ENCODE measurements at regions not wholly inside any gene's neighbourhood (a gene's known extent, or its start where the extent isn't known, plus 50 kb on each side); places are given as distances from the start of the nearest gene placed in this dataset.

GRCh38 chr7:3120513-3120912 is 76.8 kb upstream of the CARD11 start:
- Mint-ChIP-seq H3K9me3 (ENCODE audit: unreplicated experiment) (peaks cover 16% of the 10 kb centered on the region), H3K27me3 (ENCODE audit: unreplicated experiment) (peaks cover 35% of the 10 kb centered on the region), H3K4me1 (ENCODE audit: unreplicated experiment) (peaks cover 3% of the 10 kb centered on the region), H3K4me3 (ENCODE audit: unreplicated experiment) (no peak overlapping the region), H3K27ac (ENCODE audit: unreplicated experiment) (no peak overlapping the region), H3K36me3 (ENCODE audit: unreplicated experiment) (peaks cover 2% of the 10 kb centered on the region)
- no peak for DNase-seq (ENCODE audit: extremely low spot score, unreplicated experiment)
- TF ChIP-seq CTCF (IDR thresholded peaks at IDR 0.05): no peak

DNA sequence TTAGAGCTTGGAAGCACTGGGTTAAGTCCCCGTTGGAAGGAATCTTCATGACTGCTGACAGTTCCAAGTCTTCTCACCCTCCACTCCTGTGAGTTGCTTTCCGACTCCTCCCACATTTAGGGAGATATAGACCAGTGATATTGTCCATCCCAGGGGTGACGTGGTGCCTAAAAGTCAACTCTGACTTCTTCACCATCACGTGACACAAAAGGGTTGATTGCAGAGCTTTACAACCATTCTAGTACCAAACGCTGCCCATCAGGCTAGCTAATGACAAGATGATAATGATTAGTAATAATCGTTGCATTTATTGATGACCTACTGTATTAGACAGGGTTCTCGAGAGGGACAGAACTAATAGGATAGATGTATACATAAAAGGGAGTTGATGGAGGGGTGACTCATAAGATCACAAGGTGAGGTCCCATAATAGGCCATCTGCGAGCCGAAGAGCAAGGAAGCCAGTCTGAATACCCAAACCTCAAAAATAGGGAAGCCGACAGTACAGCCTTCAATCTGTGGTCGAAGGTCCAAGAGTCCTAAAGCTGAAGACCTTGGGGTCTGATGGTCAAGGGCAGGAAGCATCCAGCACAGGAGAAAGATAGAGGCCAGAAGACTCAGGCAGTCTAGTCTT is 85.3 kb upstream of the CARD11 start:
- no peaks in the 10 kb centered on the region for H3K4me1 Mint-ChIP-seq (ENCODE audit: unreplicated experiment)
- peaks cover 14% of the 10 kb centered on the region for H3K27me3 Mint-ChIP-seq (ENCODE audit: unreplicated experiment)
- H3K27ac Mint-ChIP-seq (ENCODE audit: unreplicated experiment): no peak overlapping the region
- no peaks in the 10 kb centered on the region for H3K36me3 Mint-ChIP-seq (ENCODE audit: unreplicated experiment)
- no peak for TF ChIP-seq CTCF (IDR thresholded peaks at IDR 0.05)
- no peaks in the 10 kb centered on the region for H3K9me3 Mint-ChIP-seq (ENCODE audit: unreplicated experiment)
- H3K4me3 Mint-ChIP-seq (ENCODE audit: unreplicated experiment): no peak overlapping the region
- no peak for DNase-seq (ENCODE audit: extremely low spot score, unreplicated experiment)

GRCh38 chr7:3133811-3134385 is 90.2 kb upstream of the CARD11 start:
- Mint-ChIP-seq H3K4me3 (ENCODE audit: unreplicated experiment) (no peak overlapping the region), H3K36me3 (ENCODE audit: unreplicated experiment) (no peaks in the 10 kb centered on the region), H3K4me1 (ENCODE audit: unreplicated experiment) (no peaks in the 10 kb centered on the region), H3K27ac (ENCODE audit: unreplicated experiment) (no peak overlapping the region), H3K9me3 (ENCODE audit: unreplicated experiment) (peaks cover 3% of the 10 kb centered on the region), H3K27me3 (ENCODE audit: unreplicated experiment) (peaks cover 25% of the 10 kb centered on the region)
- no peak for DNase-seq (ENCODE audit: extremely low spot score, unreplicated experiment)
- no peak for TF ChIP-seq CTCF (IDR thresholded peaks at IDR 0.05)

DNA sequence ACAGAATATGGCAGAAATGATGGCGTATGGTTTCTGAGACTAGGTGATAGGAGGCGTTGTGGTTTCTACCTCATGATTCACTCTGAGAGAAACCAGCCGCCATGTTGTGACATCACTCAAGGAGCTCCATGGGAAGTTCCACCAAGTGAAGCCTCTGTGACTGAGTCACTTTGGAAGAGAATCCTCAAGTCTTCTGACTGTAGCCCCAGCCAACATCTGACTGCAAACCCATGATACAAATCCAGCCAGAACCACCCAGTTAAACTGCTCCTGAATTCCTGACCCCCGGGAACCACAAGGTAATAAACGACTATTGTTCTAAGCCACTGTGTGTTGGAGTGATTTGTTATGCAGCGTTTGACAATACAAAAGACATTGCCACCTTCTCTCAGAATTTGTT is 91.1 kb upstream of the CARD11 start:
- Mint-ChIP-seq H3K36me3 (ENCODE audit: unreplicated experiment) (no peaks in the 10 kb centered on the region), H3K9me3 (ENCODE audit: unreplicated experiment) (peaks cover 3% of the 10 kb centered on the region), H3K4me3 (ENCODE audit: unreplicated experiment) (no peak overlapping the region), H3K4me1 (ENCODE audit: unreplicated experiment) (no peaks in the 10 kb centered on the region), H3K27me3 (ENCODE audit: unreplicated experiment) (peaks cover 25% of the 10 kb centered on the region), H3K27ac (ENCODE audit: unreplicated experiment) (no peak overlapping the region)
- no peak for TF ChIP-seq CTCF (IDR thresholded peaks at IDR 0.05)
- no peak for DNase-seq (ENCODE audit: extremely low spot score, unreplicated experiment)

DNA sequence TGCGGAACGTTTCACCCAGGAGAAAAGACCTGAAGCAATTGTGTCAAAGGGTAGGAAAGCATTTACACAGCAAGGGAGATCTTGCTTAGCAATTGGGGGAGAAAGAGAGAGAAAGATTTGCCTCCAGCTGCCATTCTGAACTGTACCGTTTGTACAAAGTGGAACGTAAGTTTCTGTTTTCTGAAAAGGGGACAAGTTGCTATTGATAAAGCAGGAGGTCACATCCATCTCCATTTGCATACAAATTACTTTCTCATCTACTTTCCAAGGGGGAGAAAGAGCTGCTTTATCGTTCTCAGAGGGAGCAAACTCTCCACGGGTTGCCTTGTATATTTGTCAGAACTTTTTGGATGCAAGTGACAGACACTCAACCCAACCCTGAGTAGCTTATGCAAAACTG is 92.0 kb upstream of the CARD11 start:
- H3K27ac Mint-ChIP-seq (ENCODE audit: unreplicated experiment): no peak overlapping the region
- H3K36me3 Mint-ChIP-seq (ENCODE audit: unreplicated experiment): no peaks in the 10 kb centered on the region
- no peak for TF ChIP-seq CTCF (IDR thresholded peaks at IDR 0.05)
- no peaks in the 10 kb centered on the region for H3K4me1 Mint-ChIP-seq (ENCODE audit: unreplicated experiment)
- peaks cover 27% of the 10 kb centered on the region for H3K27me3 Mint-ChIP-seq (ENCODE audit: unreplicated experiment)
- no peak for DNase-seq (ENCODE audit: extremely low spot score, unreplicated experiment)
- no peak overlapping the region for H3K4me3 Mint-ChIP-seq (ENCODE audit: unreplicated experiment)
- peaks cover 3% of the 10 kb centered on the region for H3K9me3 Mint-ChIP-seq (ENCODE audit: unreplicated experiment)
